Gastrocnemius medialis (tissue), 4 donors: ENCODE measurements at regions not wholly inside any gene's neighbourhood (a gene's known extent, or its start where the extent isn't known, plus 50 kb on each side); places are given as distances from the start of the nearest gene placed in this dataset.

Experiments used
- CTCF ChIP-seq, 5 experiments: fragments of 450-650 bp in 3 of 5; fragments of 200-600 bp in 2 of 5; sonication (generic) in 2 of 5; IDR thresholded peaks in 4 of 5; conservative IDR thresholded peaks in 1 of 5; 1 replicate in 4 of 5; 2 replicates in 1 of 5; pipeline ENCODE4 v1.5.1; 2016 to 2019; ENCODE audit warnings: antibody characterized with exemption in 5 of 5, mild to moderate bottlenecking in 3 of 5, moderate library complexity in 3 of 5
- POLR2A ChIP-seq, 2 donors: fragments of 450-650 bp; IDR thresholded peaks; one replicate each; pipeline ENCODE4 v1.6.1; 2017; ENCODE audit warnings: antibody characterized with exemption in 2 of 2, mild to moderate bottlenecking in 2 of 2, moderate library complexity in 2 of 2

GRCh38 chr1:37325010-37325409, 149.4 kb upstream of the ZC3H12A start:
- TF ChIP-seq CTCF (IDR thresholded peaks at IDR 0.05 in 4 of 5, conservative IDR thresholded peaks at IDR 0.05 in 1 of 5) (no peak), POLR2A (IDR thresholded peaks at IDR 0.05) (no peak)
